Adrenal gland (tissue), 9 donors: ENCODE measurements at regions not wholly inside any gene's neighbourhood (a gene's known extent, or its start where the extent isn't known, plus 50 kb on each side); places are given as distances from the start of the nearest gene placed in this dataset.

Experiments
- DNase-seq, 7 donors: peaks; one replicate each; pipeline ENCODE4 v3.0.0-alpha.2; 2019 to 2020
- H3K27ac ChIP-seq, 5 donors: fragments of 200-600 bp; sonication (generic) in 4 of 5; 1 replicate in 3 of 5; 2 replicates in 2 of 5; pipeline versions ENCODE4 v1.5.1 to v1.8.0; 2016 to 2020; ENCODE audit warnings: mild to moderate bottlenecking in 1 of 5
- H3K27me3 ChIP-seq: fragments of 200-600 bp; 2 replicates; pipeline ENCODE4 v1.8.0; 2021
- H3K36me3 ChIP-seq, 2 donors: fragments of 200-600 bp; replicated peaks in 1 of 2; 1 replicate in 1 of 2; 2 replicates in 1 of 2; pipeline versions ENCODE4 v1.5.1 to v1.8.0; 2018 to 2022
- H3K4me1 ChIP-seq, 2 donors: fragments of 200-600 bp; replicated peaks in 1 of 2; 1 replicate in 1 of 2; 2 replicates in 1 of 2; pipeline versions ENCODE4 v1.5.1 to v1.8.0; 2018 to 2021
- H3K4me3 ChIP-seq, 4 donors: fragments of 200-600 bp; sonication (generic) in 3 of 4; one replicate each; pipeline ENCODE4 v1.5.1; 2016 to 2018
- H3K9me3 ChIP-seq, 3 donors: fragments of 200-600 bp; sonication (generic) in 1 of 3; replicated peaks in 1 of 3; 1 replicate in 2 of 3; 2 replicates in 1 of 3; pipeline versions ENCODE4 v1.5.1 to v1.8.0; 2016 to 2021
- POLR2A ChIP-seq, 2 donors: fragments of 450-650 bp; IDR thresholded peaks; one replicate each; pipeline ENCODE4 v1.6.1; 2017; ENCODE audit warnings: antibody characterized with exemption in 2 of 2, mild to moderate bottlenecking in 2 of 2, moderate library complexity in 1 of 2
- WGBS, 4 donors: extraction: QIAGEN DNeasy Blood & Tissue Kit in 2 of 4; methylation state at CpG; one replicate each; pipeline versions ENCODE4 v1.1.5 to v1.1.7; 2013 to 2017; 5-methylcytosine and 5-hydroxymethylcytosine counted together
- intact Hi-C, 2 donors: fragments of 100-400 bp; cut with DNase I; formaldehyde crosslinking; loops; one replicate each; pipeline versions ENCODE4 v1.14.1 to v1.15.0; 2022 to 2023
- TF ChIP-seq, protein P1 (sequence below), 6 experiments: fragments of 450-650 bp in 4 of 6; fragments of 200-600 bp in 2 of 6; sonication (generic) in 1 of 6; IDR thresholded peaks; 1 replicate in 5 of 6; 2 replicates in 1 of 6; pipeline versions ENCODE4 v1.5.1 to v1.8.0; 2016 to 2021; ENCODE audit warnings: antibody characterized with exemption in 6 of 6, mild to moderate bottlenecking in 2 of 6, moderate library complexity in 1 of 6
- donor health status: healthy with polysubstance abuse.
- donor health status: Bipolar disorder and iron deficiency.
- donor health status: DM: yes; HTN: yes; CAD: no.
- donor health status: DM: no; HTN: no; CAD: no.
- donor health status: DM: no; HTN: no; CAD: no.

DNA sequence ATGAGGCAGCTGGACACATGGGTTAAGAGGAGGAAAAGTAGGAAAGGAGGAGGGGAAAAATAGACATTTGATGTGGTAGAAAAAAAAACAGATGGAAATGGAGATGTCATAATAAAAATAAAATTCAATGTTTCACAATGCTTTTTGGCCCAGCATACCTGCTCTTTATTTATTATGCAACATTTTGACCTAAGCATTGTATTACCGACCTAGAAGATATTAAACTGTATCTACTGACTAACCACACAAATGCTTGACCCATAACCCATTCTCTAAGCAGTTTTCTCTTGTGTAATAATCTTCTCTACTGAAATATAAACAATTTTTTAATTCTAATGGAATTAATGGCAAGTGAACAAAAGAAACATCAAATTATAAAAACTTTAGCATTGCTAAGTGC is 362.3 kb downstream of the FBXO15 start:
- 58 to 65% (median 60%) methylated on average over 1 of the region's 1 CpG for WGBS, 4 donors
- H3K27ac ChIP-seq: no peak overlapping the region
- H3K4me1 ChIP-seq: no peaks in the 10 kb centered on the region

DNA sequence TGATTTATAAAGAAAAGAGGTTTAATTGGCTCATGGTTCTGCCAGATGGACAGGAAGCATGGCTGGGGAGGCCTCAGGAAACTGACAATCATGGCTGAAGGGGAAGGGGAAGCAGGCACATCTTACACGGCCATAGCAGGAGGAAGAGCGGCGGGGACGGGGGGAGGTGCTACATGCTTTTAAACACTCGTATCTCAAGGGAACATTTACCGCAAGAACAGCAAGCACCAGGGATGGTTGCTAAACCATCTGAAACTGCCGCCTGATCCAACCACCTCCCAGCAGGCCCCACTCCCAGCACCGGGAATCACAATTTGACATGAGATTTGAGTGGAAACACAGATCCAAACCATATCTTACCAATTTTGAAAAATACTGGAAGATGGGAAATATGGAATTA is 362.8 kb downstream of the FBXO15 start:
- H3K36me3 ChIP-seq: no peaks in the 10 kb centered on the region
- no peaks in the 10 kb centered on the region for H3K27me3 ChIP-seq
- no peaks in the 10 kb centered on the region for H3K9me3 ChIP-seq
- no peak overlapping the region for H3K27ac ChIP-seq
- intact Hi-C loops: no loop called here
- 69 to 78% (median 75%) methylated on average over 8 of the region's 8 CpGs for WGBS, 4 donors
- DNase-seq: no peak
- TF ChIP-seq, protein P1, sequence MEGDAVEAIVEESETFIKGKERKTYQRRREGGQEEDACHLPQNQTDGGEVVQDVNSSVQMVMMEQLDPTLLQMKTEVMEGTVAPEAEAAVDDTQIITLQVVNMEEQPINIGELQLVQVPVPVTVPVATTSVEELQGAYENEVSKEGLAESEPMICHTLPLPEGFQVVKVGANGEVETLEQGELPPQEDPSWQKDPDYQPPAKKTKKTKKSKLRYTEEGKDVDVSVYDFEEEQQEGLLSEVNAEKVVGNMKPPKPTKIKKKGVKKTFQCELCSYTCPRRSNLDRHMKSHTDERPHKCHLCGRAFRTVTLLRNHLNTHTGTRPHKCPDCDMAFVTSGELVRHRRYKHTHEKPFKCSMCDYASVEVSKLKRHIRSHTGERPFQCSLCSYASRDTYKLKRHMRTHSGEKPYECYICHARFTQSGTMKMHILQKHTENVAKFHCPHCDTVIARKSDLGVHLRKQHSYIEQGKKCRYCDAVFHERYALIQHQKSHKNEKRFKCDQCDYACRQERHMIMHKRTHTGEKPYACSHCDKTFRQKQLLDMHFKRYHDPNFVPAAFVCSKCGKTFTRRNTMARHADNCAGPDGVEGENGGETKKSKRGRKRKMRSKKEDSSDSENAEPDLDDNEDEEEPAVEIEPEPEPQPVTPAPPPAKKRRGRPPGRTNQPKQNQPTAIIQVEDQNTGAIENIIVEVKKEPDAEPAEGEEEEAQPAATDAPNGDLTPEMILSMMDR (IDR thresholded peaks at IDR 0.05): no peak
- TF ChIP-seq POLR2A (IDR thresholded peaks at IDR 0.05): no peak
- H3K4me3 ChIP-seq: no peak overlapping the region
- no peaks in the 10 kb centered on the region for H3K4me1 ChIP-seq

More for the DNA sequence above, 362.3 kb downstream of the FBXO15 start:
- Histone ChIP-seq H3K9me3 (no peaks in the 10 kb centered on the region), H3K27me3 (no peaks in the 10 kb centered on the region), H3K36me3 (no peaks in the 10 kb centered on the region), H3K4me3 (no peak overlapping the region)
- TF ChIP-seq POLR2A (IDR thresholded peaks at IDR 0.05): no peak
- TF ChIP-seq, protein P1 (IDR thresholded peaks at IDR 0.05): no peak
- DNase-seq: no peak
- intact Hi-C loops: no loop called here

DNA sequence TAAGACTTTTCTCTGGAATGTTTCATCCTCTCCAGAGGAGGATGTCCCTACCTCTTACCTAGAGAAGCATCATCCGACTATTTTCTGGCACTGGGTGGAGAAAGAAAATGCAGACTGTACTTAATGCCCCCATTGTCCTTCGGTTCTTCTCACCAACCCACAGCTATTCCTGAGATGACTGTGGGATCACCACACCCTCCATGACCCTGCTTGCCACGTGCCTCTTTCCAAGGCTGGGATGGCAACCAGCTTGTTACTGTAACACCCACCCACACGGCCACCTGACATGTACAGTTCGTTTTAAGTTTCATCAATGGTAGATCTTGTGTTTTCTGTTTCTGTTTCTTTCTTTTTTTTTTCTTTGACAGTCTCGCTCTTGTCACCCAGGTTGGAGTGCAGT is 365.2 kb downstream of the FBXO15 start:
- intact Hi-C loops: no loop called here
- Histone ChIP-seq H3K27ac (no peak overlapping the region), H3K4me3 (no peak overlapping the region), H3K27me3 (no peaks in the 10 kb centered on the region), H3K9me3 (no peaks in the 10 kb centered on the region), H3K36me3 (no peaks in the 10 kb centered on the region), H3K4me1 (no peaks in the 10 kb centered on the region)
- TF ChIP-seq, protein P1 (IDR thresholded peaks at IDR 0.05): no peak
- TF ChIP-seq POLR2A (IDR thresholded peaks at IDR 0.05): no peak
- 67 to 77% (median 72%) methylated on average over 6 of the region's 6 CpGs for WGBS, 4 donors
- no peak for DNase-seq

DNA sequence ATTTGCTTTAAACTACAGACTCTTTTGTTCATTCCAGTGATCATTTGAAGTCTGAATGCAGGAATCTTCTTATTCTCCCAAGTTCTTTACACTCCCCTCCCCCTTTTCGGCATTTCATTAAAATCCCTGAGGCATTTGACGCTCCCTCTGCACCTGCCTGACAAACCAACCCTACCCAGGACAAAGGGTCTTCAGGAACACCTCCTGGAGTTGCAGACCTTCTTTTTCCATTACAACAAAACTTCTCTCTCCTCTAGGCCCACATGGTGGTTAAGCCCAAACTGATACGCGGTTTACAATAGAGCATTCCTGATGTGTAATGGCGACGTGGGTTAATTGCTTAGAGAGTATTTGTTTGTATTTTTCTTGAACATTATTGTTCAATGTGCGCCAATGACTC is 367.4 kb downstream of the FBXO15 start:
- TF ChIP-seq, protein P1 (IDR thresholded peaks at IDR 0.05): no peak
- TF ChIP-seq POLR2A (IDR thresholded peaks at IDR 0.05): no peak
- no peaks in the 10 kb centered on the region for H3K4me1 ChIP-seq
- no peaks in the 10 kb centered on the region for H3K36me3 ChIP-seq
- no peak for DNase-seq
- no peaks in the 10 kb centered on the region for H3K9me3 ChIP-seq
- intact Hi-C loops: no loop called here
- WGBS, 4 donors: 65 to 73% (median 71%) methylated on average over 7 of the region's 7 CpGs
- no peak overlapping the region for H3K27ac ChIP-seq
- H3K27me3 ChIP-seq: no peaks in the 10 kb centered on the region
- no peak overlapping the region for H3K4me3 ChIP-seq
